ENCODE measurements at regions not wholly inside any gene's neighbourhood (a gene's known extent, or its start where the extent isn't known, plus 50 kb on each side); places are given as distances from the start of the nearest gene placed in this dataset.

DNA sequence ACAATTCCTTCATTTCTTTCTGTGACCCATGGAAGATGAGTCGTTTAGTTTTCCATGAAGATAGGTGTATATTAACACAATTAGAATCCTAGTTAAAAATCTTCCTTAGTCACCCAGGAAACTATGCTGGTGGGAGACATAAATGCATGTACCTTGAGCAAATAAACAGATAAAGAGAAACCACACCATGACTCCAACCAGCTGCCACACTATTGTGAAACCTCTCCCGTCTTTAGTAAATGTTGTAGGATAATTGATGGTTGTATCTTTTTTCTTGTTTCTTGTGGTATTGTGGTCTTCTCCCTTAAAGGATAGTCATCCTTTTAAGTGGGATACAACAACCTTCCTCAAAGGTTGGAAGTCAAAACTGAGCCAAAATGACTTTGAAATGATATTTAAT, 103.8 kb upstream of the LEF1 start:
- no peak overlapping the region for H3K27ac ChIP-seq (ENCODE audit: low read depth, low read length)
- no peak overlapping the region for H3K23ac ChIP-seq (ENCODE audit: low read length)
- no peaks in the 10 kb centered on the region for H3K27me3 ChIP-seq (ENCODE audit: insufficient read depth, low read length, poor library complexity)
- no peak overlapping the region for H2AK5ac ChIP-seq (ENCODE audit: low read length)
- no peak overlapping the region for H4K8ac ChIP-seq (ENCODE audit: low read depth, low read length)
- H3K18ac ChIP-seq (ENCODE audit: low read length) = no peak overlapping the region
- H3K79me2 ChIP-seq (ENCODE audit: control insufficient read depth, insufficient read depth, low read length) = no peaks in the 10 kb centered on the region
- no peak overlapping the region for H2BK5ac ChIP-seq (ENCODE audit: low read length)
- H2BK15ac ChIP-seq (replicated peaks; ENCODE audit: low read depth) = no peak overlapping the region
- H3K4me2 ChIP-seq (ENCODE audit: low read length) = no peak overlapping the region
- no peaks in the 10 kb centered on the region for H3K36me3 ChIP-seq (ENCODE audit: control insufficient read depth, insufficient read depth, low read length)
- no CpG with 5 or more reads among the region's 2 CpGs for WGBS (ENCODE audit: extremely low coverage, insufficient coverage, low lambda C conversion rate)
- no peak for DNase-seq
- no peak overlapping the region for H3K9ac ChIP-seq (ENCODE audit: low read length)
- no peaks in the 10 kb centered on the region for H3K79me1 ChIP-seq (ENCODE audit: low read length)
- no peak overlapping the region for H2BK120ac ChIP-seq (ENCODE audit: low read depth, low read length)
- no peaks in the 10 kb centered on the region for H3K4me1 ChIP-seq (ENCODE audit: control insufficient read depth, low read depth, low read length)
- no peak overlapping the region for H4K5ac ChIP-seq (ENCODE audit: low read length)
- no peak overlapping the region for H3K4ac ChIP-seq (ENCODE audit: low read depth, low read length)
- no peak overlapping the region for H3K4me3 ChIP-seq (ENCODE audit: low read length)
- H3K56ac ChIP-seq (ENCODE audit: low read length) = no peak overlapping the region

DNA sequence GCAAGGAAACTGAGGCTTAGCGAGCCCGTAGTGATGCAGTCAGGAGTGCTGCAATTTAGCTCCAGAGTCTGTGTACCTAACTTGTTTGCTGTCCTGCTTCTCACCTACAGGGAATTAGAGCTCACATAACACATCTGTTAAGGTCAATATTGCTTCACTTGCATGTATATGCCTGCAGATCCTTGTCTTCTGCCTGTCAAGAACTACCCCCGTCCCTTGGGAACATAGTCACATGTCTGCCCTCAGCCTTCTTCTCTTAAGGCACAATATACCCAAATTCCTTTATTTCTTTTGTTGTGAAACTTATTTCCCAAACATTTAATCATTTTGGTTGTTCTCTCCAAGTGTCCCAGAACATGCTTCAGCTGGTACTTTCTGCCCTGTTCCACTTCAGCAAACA, 103.3 kb upstream of the LEF1 start:
- no peak for DNase-seq
- Histone ChIP-seq H4K5ac (ENCODE audit: low read length) (no peak overlapping the region), H4K8ac (ENCODE audit: low read depth, low read length) (no peak overlapping the region), H3K79me1 (ENCODE audit: low read length) (no peaks in the 10 kb centered on the region), H2AK5ac (ENCODE audit: low read length) (no peak overlapping the region), H2BK120ac (ENCODE audit: low read depth, low read length) (no peak overlapping the region), H2BK5ac (ENCODE audit: low read length) (no peak overlapping the region), H3K36me3 (ENCODE audit: control insufficient read depth, insufficient read depth, low read length) (no peaks in the 10 kb centered on the region), H3K79me2 (ENCODE audit: control insufficient read depth, insufficient read depth, low read length) (no peaks in the 10 kb centered on the region), H3K56ac (ENCODE audit: low read length) (no peak overlapping the region), H3K4me1 (ENCODE audit: control insufficient read depth, low read depth, low read length) (no peaks in the 10 kb centered on the region), H3K23ac (ENCODE audit: low read length) (no peak overlapping the region), H3K27ac (ENCODE audit: low read depth, low read length) (no peak overlapping the region), H3K4ac (ENCODE audit: low read depth, low read length) (no peak overlapping the region), H3K18ac (ENCODE audit: low read length) (no peak overlapping the region), H3K9ac (ENCODE audit: low read length) (no peak overlapping the region), H2BK15ac (replicated peaks; ENCODE audit: low read depth) (no peak overlapping the region), H3K4me3 (ENCODE audit: low read length) (no peak overlapping the region), H3K27me3 (ENCODE audit: insufficient read depth, low read length, poor library complexity) (no peaks in the 10 kb centered on the region), H3K4me2 (ENCODE audit: low read length) (no peak overlapping the region)
- no CpG with 5 or more reads among the region's 3 CpGs for WGBS (ENCODE audit: extremely low coverage, insufficient coverage, low lambda C conversion rate)

DNA sequence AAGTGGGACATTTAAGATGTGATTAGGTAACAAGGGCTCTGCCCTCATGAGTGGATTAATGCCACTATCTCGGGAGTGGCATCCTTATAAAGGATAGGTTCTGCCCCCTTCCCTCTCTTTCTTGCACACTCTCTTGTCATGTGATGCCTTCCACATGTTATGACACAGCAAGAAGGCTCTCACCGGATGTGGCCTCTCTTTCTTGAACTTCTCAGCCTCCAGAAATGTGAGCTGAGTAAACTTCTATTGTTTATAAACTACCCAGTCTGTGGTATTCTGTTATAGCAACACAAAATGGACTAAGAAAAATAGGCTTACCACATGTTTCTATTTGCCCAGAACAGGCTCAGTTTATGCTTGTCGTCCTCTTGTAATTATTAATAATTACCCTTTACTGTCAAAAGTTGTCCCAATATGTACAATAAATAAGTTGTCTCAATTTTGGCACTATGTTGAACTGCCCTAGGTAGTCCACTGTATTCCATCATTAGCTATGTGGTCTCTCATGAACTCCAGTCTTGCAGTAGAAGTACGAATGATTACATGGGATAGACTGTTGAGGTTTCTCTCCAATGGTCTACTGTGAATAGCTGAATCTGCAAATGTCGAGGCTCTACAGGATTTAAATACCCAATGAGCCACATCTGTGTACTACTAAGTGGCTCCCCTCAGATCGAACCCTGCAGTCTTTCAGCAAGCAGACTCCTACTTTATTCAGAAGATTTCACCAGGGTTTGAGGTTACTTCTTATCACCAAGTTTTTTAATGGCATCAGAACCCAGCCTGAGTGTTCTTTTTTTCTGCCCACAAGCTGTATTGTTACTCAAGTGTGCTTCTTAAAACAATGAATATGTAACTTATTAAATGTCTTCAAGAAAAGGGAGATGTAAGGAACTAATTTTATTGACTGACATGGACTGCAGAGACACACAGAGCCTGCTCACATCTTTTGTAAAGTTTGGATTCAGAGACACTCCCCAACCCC, 102.0 kb upstream of the LEF1 start:
- no peak overlapping the region for H3K9ac ChIP-seq (ENCODE audit: low read length)
- no peaks in the 10 kb centered on the region for H3K4me1 ChIP-seq (ENCODE audit: control insufficient read depth, low read depth, low read length)
- no peaks in the 10 kb centered on the region for H3K27me3 ChIP-seq (ENCODE audit: insufficient read depth, low read length, poor library complexity)
- H3K27ac ChIP-seq (ENCODE audit: low read depth, low read length) = no peak overlapping the region
- no peak overlapping the region for H3K56ac ChIP-seq (ENCODE audit: low read length)
- H3K79me1 ChIP-seq (ENCODE audit: low read length) = no peaks in the 10 kb centered on the region
- H3K4me3 ChIP-seq (ENCODE audit: low read length) = no peak overlapping the region
- H3K18ac ChIP-seq (ENCODE audit: low read length) = no peak overlapping the region
- H4K5ac ChIP-seq (ENCODE audit: low read length) = no peak overlapping the region
- H3K23ac ChIP-seq (ENCODE audit: low read length) = no peak overlapping the region
- no peak overlapping the region for H2AK5ac ChIP-seq (ENCODE audit: low read length)
- no peaks in the 10 kb centered on the region for H3K79me2 ChIP-seq (ENCODE audit: control insufficient read depth, insufficient read depth, low read length)
- H3K36me3 ChIP-seq (ENCODE audit: control insufficient read depth, insufficient read depth, low read length) = no peaks in the 10 kb centered on the region
- no peak overlapping the region for H4K8ac ChIP-seq (ENCODE audit: low read depth, low read length)
- H2BK15ac ChIP-seq (replicated peaks; ENCODE audit: low read depth) = no peak overlapping the region
- no peak overlapping the region for H2BK5ac ChIP-seq (ENCODE audit: low read length)
- DNase-seq = no peak
- H3K4me2 ChIP-seq (ENCODE audit: low read length) = no peak overlapping the region
- H3K4ac ChIP-seq (ENCODE audit: low read depth, low read length) = no peak overlapping the region
- H2BK120ac ChIP-seq (ENCODE audit: low read depth, low read length) = no peak overlapping the region
- WGBS (ENCODE audit: extremely low coverage, insufficient coverage, low lambda C conversion rate) = no CpG with 5 or more reads among the region's 6 CpGs

DNA sequence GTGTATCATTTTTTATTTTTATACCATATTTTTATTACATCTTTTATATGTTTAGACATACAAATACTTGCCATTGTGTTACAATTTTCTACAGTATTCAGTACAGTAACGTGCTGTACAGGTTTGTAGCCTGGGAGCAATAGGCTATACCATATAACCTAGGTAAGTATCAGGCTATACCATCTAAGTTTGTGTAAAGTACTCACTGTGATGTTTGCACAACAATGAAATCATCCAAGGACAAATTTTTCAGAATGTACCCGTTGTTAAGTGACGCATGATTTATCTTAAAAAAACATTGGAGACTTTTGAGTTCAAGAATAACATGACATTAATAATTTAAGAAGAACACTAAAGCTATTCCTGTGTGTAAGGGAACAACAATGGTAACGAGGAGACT, 96.0 kb upstream of the LEF1 start:
- no peak overlapping the region for H3K4me2 ChIP-seq (ENCODE audit: low read length)
- H2BK120ac ChIP-seq (ENCODE audit: low read depth, low read length) = no peak overlapping the region
- no peaks in the 10 kb centered on the region for H3K36me3 ChIP-seq (ENCODE audit: control insufficient read depth, insufficient read depth, low read length)
- WGBS (ENCODE audit: extremely low coverage, insufficient coverage, low lambda C conversion rate) = no CpG with 5 or more reads among the region's 4 CpGs
- no peak overlapping the region for H3K9ac ChIP-seq (ENCODE audit: low read length)
- no peak overlapping the region for H4K5ac ChIP-seq (ENCODE audit: low read length)
- H4K8ac ChIP-seq (ENCODE audit: low read depth, low read length) = no peak overlapping the region
- H3K79me1 ChIP-seq (ENCODE audit: low read length) = no peaks in the 10 kb centered on the region
- no peak overlapping the region for H3K23ac ChIP-seq (ENCODE audit: low read length)
- H3K4me3 ChIP-seq (ENCODE audit: low read length) = no peak overlapping the region
- no peak overlapping the region for H3K18ac ChIP-seq (ENCODE audit: low read length)
- no peaks in the 10 kb centered on the region for H3K4me1 ChIP-seq (ENCODE audit: control insufficient read depth, low read depth, low read length)
- H3K27me3 ChIP-seq (ENCODE audit: insufficient read depth, low read length, poor library complexity) = no peaks in the 10 kb centered on the region
- H3K27ac ChIP-seq (ENCODE audit: low read depth, low read length) = no peak overlapping the region
- no peak overlapping the region for H2AK5ac ChIP-seq (ENCODE audit: low read length)
- DNase-seq = no peak
- H2BK15ac ChIP-seq (replicated peaks; ENCODE audit: low read depth) = no peak overlapping the region
- H2BK5ac ChIP-seq (ENCODE audit: low read length) = no peak overlapping the region
- no peak overlapping the region for H3K56ac ChIP-seq (ENCODE audit: low read length)
- no peaks in the 10 kb centered on the region for H3K79me2 ChIP-seq (ENCODE audit: control insufficient read depth, insufficient read depth, low read length)
- no peak overlapping the region for H3K4ac ChIP-seq (ENCODE audit: low read depth, low read length)

DNA sequence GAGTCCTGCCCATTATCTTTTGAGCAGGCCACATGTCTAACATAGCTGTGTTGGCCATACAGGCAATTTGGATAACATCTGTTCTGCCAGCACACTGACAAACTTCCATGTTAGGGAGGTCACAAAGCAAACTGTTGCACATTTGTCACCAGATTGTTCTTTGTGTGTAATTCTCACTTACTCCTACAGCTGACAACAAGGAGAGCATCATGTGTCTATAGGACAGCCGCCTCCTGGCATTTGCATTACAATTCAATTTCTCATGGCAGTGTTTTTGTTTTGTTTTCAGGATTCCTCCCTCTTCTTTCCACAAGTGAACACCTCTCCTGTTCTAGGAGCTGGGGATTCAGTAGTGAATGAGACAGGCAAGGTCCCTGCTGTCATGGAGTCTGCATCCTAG, 94.3 kb upstream of the LEF1 start:
- no peak overlapping the region for H3K9ac ChIP-seq (ENCODE audit: low read length)
- H3K79me2 ChIP-seq (ENCODE audit: control insufficient read depth, insufficient read depth, low read length) = no peaks in the 10 kb centered on the region
- H2BK120ac ChIP-seq (ENCODE audit: low read depth, low read length) = no peak overlapping the region
- no peaks in the 10 kb centered on the region for H3K79me1 ChIP-seq (ENCODE audit: low read length)
- H3K23ac ChIP-seq (ENCODE audit: low read length) = no peak overlapping the region
- H2AK5ac ChIP-seq (ENCODE audit: low read length) = no peak overlapping the region
- no peak overlapping the region for H2BK5ac ChIP-seq (ENCODE audit: low read length)
- H3K4me2 ChIP-seq (ENCODE audit: low read length) = no peak overlapping the region
- no peak overlapping the region for H4K8ac ChIP-seq (ENCODE audit: low read depth, low read length)
- no peak overlapping the region for H4K5ac ChIP-seq (ENCODE audit: low read length)
- no peaks in the 10 kb centered on the region for H3K36me3 ChIP-seq (ENCODE audit: control insufficient read depth, insufficient read depth, low read length)
- WGBS (ENCODE audit: extremely low coverage, insufficient coverage, low lambda C conversion rate) = no CpG with 5 or more reads among the region's 1 CpG
- H3K18ac ChIP-seq (ENCODE audit: low read length) = no peak overlapping the region
- no peak overlapping the region for H3K4me3 ChIP-seq (ENCODE audit: low read length)
- no peak overlapping the region for H3K27ac ChIP-seq (ENCODE audit: low read depth, low read length)
- H2BK15ac ChIP-seq (replicated peaks; ENCODE audit: low read depth) = no peak overlapping the region
- no peak for DNase-seq
- H3K27me3 ChIP-seq (ENCODE audit: insufficient read depth, low read length, poor library complexity) = no peaks in the 10 kb centered on the region
- H3K4ac ChIP-seq (ENCODE audit: low read depth, low read length) = no peak overlapping the region
- no peak overlapping the region for H3K56ac ChIP-seq (ENCODE audit: low read length)
- no peaks in the 10 kb centered on the region for H3K4me1 ChIP-seq (ENCODE audit: control insufficient read depth, low read depth, low read length)

DNA sequence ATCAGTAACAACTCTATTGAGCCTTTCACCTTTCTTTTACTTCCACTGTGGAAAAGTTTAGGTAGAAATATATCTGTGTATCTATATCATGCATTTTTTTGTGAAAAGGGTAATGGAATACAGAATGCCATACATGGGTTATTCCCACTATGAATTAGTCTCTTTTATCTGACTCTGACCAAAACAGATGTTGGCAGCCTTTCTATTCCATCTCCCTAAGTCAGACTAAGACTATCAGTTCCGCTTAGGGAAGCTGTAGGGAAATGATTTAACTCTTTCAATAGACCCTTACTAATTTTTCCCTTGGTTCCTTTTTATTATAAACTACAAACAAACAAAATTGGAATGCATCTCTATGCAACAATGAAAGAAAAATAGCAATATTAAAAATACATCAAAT, 92.3 kb upstream of the LEF1 start:
- H3K79me1 ChIP-seq (ENCODE audit: low read length) = no peaks in the 10 kb centered on the region
- H3K4ac ChIP-seq (ENCODE audit: low read depth, low read length) = no peak overlapping the region

More for the DNA sequence above, 92.3 kb upstream of the LEF1 start:
- Histone ChIP-seq H2BK5ac (ENCODE audit: low read length) (no peak overlapping the region), H3K4me1 (ENCODE audit: control insufficient read depth, low read depth, low read length) (no peaks in the 10 kb centered on the region), H3K79me2 (ENCODE audit: control insufficient read depth, insufficient read depth, low read length) (no peaks in the 10 kb centered on the region), H2BK120ac (ENCODE audit: low read depth, low read length) (no peak overlapping the region), H2AK5ac (ENCODE audit: low read length) (no peak overlapping the region), H3K27ac (ENCODE audit: low read depth, low read length) (no peak overlapping the region), H3K36me3 (ENCODE audit: control insufficient read depth, insufficient read depth, low read length) (no peaks in the 10 kb centered on the region), H3K23ac (ENCODE audit: low read length) (no peak overlapping the region), H4K5ac (ENCODE audit: low read length) (no peak overlapping the region), H2BK15ac (replicated peaks; ENCODE audit: low read depth) (no peak overlapping the region), H3K56ac (ENCODE audit: low read length) (no peak overlapping the region), H3K27me3 (ENCODE audit: insufficient read depth, low read length, poor library complexity) (no peaks in the 10 kb centered on the region), H4K8ac (ENCODE audit: low read depth, low read length) (no peak overlapping the region), H3K4me2 (ENCODE audit: low read length) (no peak overlapping the region), H3K9ac (ENCODE audit: low read length) (no peak overlapping the region), H3K18ac (ENCODE audit: low read length) (no peak overlapping the region), H3K4me3 (ENCODE audit: low read length) (no peak overlapping the region)
- WGBS (ENCODE audit: extremely low coverage, insufficient coverage, low lambda C conversion rate) = no CpG with 5 or more reads among the region's 1 CpG
- no peak for DNase-seq
